Skeletal muscle satellite cell (primary cell): ENCODE measurements at regions not wholly inside any gene's neighbourhood (a gene's known extent, or its start where the extent isn't known, plus 50 kb on each side); places are given as distances from the start of the nearest gene placed in this dataset.
"Not testable (repeated sequence)": the region's sequence is repeated elsewhere in the genome, so short reads cannot be mapped to it uniquely, and the experiment has no call there.

Source experiments
- H3K27me3 ChIP-seq: 2 replicates; pipeline ENCODE4 v1.7.0; 2013; ENCODE audit warnings: low read length; ENCODE audit not compliant: control insufficient read depth, insufficient read depth
- H3K36me3 ChIP-seq: 2 replicates; pipeline ENCODE4 v1.7.0; 2013; ENCODE audit warnings: mild to moderate bottlenecking, control low read depth, low read length; ENCODE audit not compliant: insufficient read depth
- H3K4me1 ChIP-seq: 2 replicates; pipeline ENCODE4 v1.7.0; 2013; ENCODE audit warnings: low read length; ENCODE audit not compliant: control insufficient read depth, insufficient read depth
- H3K4me2 ChIP-seq: 2 replicates; pipeline ENCODE4 v1.7.0; 2013; ENCODE audit warnings: mild to moderate bottlenecking, low read length
- H3K4me3 ChIP-seq: 2 replicates; pipeline ENCODE4 v1.7.0; 2013; ENCODE audit warnings: low read length
- H3K9ac ChIP-seq: 2 replicates; pipeline ENCODE4 v1.7.0; 2013; ENCODE audit warnings: mild to moderate bottlenecking, low read depth, low read length, moderate library complexity
- H3K9me3 ChIP-seq: replicated peaks from 2 replicates; pipeline ENCODE4 v1.7.0; 2013; ENCODE audit warnings: mild to moderate bottlenecking, control low read depth, low read length

DNA sequence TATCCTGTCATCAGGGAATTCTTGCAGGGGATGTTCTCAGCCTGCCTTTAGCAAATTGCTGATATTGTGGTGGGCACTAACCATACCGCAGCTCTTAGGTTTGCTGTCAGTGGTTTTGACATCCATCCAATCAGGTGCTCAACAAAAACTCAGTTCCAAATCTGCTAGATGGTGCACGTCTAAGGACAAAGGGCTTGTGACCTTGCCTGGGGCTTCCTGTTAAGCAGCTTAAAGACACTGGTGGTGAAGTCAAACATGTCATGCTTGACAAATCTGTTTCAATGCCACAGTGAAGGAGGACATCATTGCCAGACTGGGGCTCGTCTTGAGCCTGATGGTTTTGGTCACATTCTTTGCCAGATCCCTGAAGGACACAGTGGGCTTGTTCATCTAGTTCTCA lies 179.8 kb upstream of the NOX3 start:
- Histone ChIP-seq H3K4me2 (no peak overlapping the region), H3K4me1 (no peaks in the 10 kb centered on the region), H3K9ac (no peak overlapping the region), H3K27me3 (no peaks in the 10 kb centered on the region), H3K9me3 (no peaks in the 10 kb centered on the region), H3K36me3 (no peaks in the 10 kb centered on the region), H3K4me3 (no peak overlapping the region)

GRCh38 chr6:155630085-155630484 lies 174.4 kb upstream of the NOX3 start:
- H3K4me3 ChIP-seq: no peak overlapping the region
- no peak overlapping the region for H3K9ac ChIP-seq
- no peaks in the 10 kb centered on the region for H3K4me1 ChIP-seq
- H3K36me3 ChIP-seq: no peaks in the 10 kb centered on the region
- H3K9me3 ChIP-seq: no peaks in the 10 kb centered on the region
- H3K4me2 ChIP-seq: no peak overlapping the region
- H3K27me3 ChIP-seq: no peaks in the 10 kb centered on the region

DNA sequence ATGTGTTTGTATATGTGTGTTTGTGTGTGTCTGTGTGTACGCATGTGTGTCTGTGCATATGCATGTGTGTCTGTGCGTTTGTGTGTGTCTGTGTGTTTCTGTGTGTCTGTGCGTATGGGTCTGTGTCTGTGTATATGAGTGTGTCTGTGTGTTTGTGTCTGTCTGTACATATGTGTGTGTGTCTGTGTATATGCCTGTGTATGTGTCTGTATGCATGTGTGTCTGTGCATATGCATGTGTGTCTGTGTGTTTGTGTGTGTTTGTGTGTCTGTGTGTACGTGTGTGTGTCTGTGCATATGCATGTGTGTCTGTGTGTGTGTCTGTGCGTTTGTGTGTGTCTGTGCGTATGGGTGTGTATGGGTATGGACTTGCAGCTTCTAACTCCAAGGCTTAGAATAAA lies 174.0 kb upstream of the NOX3 start:
- Histone ChIP-seq H3K9me3 (no peaks in the 10 kb centered on the region), H3K9ac (no peak overlapping the region), H3K36me3 (no peaks in the 10 kb centered on the region), H3K4me2 (no peak overlapping the region), H3K27me3 (no peaks in the 10 kb centered on the region), H3K4me1 (no peaks in the 10 kb centered on the region), H3K4me3 (no peak overlapping the region)

GRCh38 chr6:155628306-155628705 lies 172.7 kb upstream of the NOX3 start:
- Histone ChIP-seq H3K27me3 (no peaks in the 10 kb centered on the region), H3K4me1 (no peaks in the 10 kb centered on the region), H3K9me3 (no peaks in the 10 kb centered on the region), H3K4me3 (no peak overlapping the region), H3K9ac (no peak overlapping the region), H3K4me2 (no peak overlapping the region), H3K36me3 (no peaks in the 10 kb centered on the region)

DNA sequence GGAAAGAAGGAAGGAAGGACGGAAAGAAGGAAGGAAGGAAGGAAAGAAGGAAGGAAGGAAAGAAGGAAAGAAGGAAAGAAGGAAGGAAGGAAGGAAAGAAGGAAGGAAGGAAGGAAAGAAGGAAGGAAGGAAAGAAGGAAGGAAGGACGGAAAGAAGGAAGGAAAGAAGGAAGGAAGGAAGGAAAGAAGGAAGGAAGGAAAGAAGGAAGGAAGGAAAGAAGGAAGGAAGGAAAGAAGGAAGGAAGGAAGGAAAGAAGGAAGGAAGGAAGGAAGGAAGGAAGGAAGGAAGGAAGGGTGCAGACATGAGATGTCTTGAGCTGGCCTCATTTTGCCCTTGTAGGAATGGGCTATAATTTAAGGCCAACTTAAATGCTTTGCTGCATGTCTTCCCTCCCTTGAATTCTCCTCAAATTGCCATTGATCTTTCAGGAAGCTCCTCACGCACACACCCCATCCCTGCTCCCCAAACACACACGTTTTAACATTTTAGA lies 172.1 kb upstream of the NOX3 start:
- H3K9me3 ChIP-seq, H3K4me2 ChIP-seq, H3K36me3 ChIP-seq, H3K4me3 ChIP-seq, H3K27me3 ChIP-seq, H3K9ac ChIP-seq, H3K4me1 ChIP-seq: not testable (repeated sequence)

DNA sequence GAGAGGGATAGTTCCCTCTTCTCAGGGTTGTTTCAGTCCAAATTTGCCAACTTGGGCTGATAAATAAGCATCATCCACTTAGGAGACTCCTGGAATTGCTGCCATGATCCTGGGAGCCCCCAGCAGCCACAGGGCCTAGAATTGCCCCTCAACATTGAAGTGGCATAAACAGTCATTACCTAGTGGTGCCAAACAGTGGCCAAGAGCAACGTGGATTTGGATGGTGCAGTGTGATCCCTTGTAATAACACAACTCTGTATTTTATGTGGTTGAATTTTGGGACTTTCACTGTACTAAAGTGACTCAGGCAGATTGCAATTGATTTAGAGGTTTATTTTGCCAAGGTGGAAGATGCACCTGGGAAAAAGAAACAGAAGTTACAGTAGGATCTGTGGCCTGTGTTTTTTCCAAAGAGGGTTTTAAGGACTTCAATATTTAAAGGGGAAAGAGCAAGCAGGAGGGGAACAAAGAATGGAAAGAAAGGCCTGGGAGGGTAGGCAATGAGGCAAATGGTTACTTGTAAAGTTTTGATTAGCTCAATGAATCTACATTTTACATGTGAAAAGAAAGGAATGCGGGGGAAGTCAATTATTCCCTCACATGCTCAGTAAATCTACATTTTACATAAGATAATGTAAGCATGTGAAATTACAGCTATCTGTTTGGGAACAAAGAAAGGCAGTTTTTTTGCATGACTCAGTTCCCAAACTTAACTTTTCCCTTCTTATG lies 168.0 kb upstream of the NOX3 start:
- Histone ChIP-seq H3K36me3 (no peaks in the 10 kb centered on the region), H3K4me2 (no peak overlapping the region), H3K27me3 (no peaks in the 10 kb centered on the region), H3K4me1 (no peaks in the 10 kb centered on the region), H3K9me3 (no peaks in the 10 kb centered on the region), H3K4me3 (no peak overlapping the region), H3K9ac (no peak overlapping the region)

DNA sequence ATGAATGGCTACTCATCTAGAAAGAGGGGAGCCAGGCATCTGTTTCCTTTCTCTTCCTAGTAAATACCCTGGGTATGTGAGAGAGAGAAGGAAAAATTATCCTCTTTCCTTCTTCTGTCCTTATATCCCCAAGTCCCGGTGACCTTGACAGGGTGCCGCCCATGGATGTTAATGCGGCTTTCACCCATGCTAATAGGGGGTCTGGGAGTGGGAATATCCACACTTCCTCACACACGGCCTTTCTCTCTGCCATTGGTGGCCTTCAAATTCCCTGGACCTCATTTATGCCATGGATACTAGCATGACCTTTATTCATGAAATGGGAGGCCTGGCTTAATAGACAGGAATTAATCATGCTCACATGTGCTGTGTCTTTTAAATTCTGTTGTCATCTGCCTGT lies 159.0 kb upstream of the NOX3 start:
- Histone ChIP-seq H3K9me3 (peaks cover 4% of the 10 kb centered on the region), H3K4me3 (no peak overlapping the region), H3K4me2 (no peak overlapping the region), H3K4me1 (no peaks in the 10 kb centered on the region), H3K36me3 (no peaks in the 10 kb centered on the region), H3K27me3 (no peaks in the 10 kb centered on the region), H3K9ac (no peak overlapping the region)

GRCh38 chr6:155611742-155612141 lies 156.1 kb upstream of the NOX3 start:
- no peaks in the 10 kb centered on the region for H3K4me1 ChIP-seq

GRCh38 chr6:155604991-155605390 lies 149.4 kb upstream of the NOX3 start:
- no peaks in the 10 kb centered on the region for H3K27me3 ChIP-seq
- H3K36me3 ChIP-seq: no peaks in the 10 kb centered on the region
- H3K4me3 ChIP-seq: no peak overlapping the region
- no peaks in the 10 kb centered on the region for H3K4me1 ChIP-seq
- H3K9ac ChIP-seq: no peak overlapping the region
- H3K9me3 ChIP-seq: no peaks in the 10 kb centered on the region
- H3K4me2 ChIP-seq: no peak overlapping the region

More at GRCh38 chr6:155611742-155612141, 156.1 kb upstream of the NOX3 start:
- no peaks in the 10 kb centered on the region for H3K27me3 ChIP-seq
- no peak overlapping the region for H3K9ac ChIP-seq
- no peak overlapping the region for H3K4me2 ChIP-seq
- H3K9me3 ChIP-seq: peaks cover 4% of the 10 kb centered on the region
- H3K36me3 ChIP-seq: no peaks in the 10 kb centered on the region
- no peak overlapping the region for H3K4me3 ChIP-seq

DNA sequence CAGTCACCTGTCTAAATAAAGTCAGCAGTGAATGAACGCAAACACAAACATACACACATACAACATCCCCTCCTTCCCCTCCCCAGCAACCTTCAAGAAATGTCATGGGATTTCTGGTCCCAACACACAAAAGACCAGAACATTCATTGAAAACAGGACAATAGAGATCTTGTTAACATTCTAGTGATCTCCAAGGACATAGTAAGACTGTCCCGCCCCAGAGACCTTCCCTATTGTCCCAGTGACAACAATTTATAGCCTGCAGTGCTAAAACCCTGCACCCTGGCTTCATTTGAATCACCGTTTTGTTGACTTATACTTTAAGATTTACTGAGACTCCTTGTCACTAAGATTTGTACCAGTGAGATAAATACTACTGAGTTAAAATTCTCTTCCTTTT lies 143.9 kb upstream of the NOX3 start:
- Histone ChIP-seq H3K4me3 (no peak overlapping the region), H3K9ac (no peak overlapping the region), H3K36me3 (no peaks in the 10 kb centered on the region), H3K4me2 (no peak overlapping the region), H3K27me3 (no peaks in the 10 kb centered on the region), H3K4me1 (no peaks in the 10 kb centered on the region), H3K9me3 (no peaks in the 10 kb centered on the region)

GRCh38 chr6:155599160-155599559 lies 143.5 kb upstream of the NOX3 start:
- Histone ChIP-seq H3K4me3 (no peak overlapping the region), H3K4me1 (no peaks in the 10 kb centered on the region), H3K9me3 (no peaks in the 10 kb centered on the region), H3K9ac (no peak overlapping the region), H3K36me3 (no peaks in the 10 kb centered on the region), H3K4me2 (no peak overlapping the region), H3K27me3 (no peaks in the 10 kb centered on the region)

- Histone ChIP-seq H3K9me3 (no peaks in the 10 kb centered on the region), H3K27me3 (no peaks in the 10 kb centered on the region), H3K4me3 (no peak overlapping the region), H3K36me3 (no peaks in the 10 kb centered on the region), H3K9ac (no peak overlapping the region), H3K4me2 (no peak overlapping the region), H3K4me1 (no peaks in the 10 kb centered on the region)
Measured at GRCh38 chr6:155595284-155595683, 139.6 kb upstream of the NOX3 start.
